ENCODE measurements at regions not wholly inside any gene's neighbourhood (a gene's known extent, or its start where the extent isn't known, plus 50 kb on each side); places are given as distances from the start of the nearest gene placed in this dataset.

DNA sequence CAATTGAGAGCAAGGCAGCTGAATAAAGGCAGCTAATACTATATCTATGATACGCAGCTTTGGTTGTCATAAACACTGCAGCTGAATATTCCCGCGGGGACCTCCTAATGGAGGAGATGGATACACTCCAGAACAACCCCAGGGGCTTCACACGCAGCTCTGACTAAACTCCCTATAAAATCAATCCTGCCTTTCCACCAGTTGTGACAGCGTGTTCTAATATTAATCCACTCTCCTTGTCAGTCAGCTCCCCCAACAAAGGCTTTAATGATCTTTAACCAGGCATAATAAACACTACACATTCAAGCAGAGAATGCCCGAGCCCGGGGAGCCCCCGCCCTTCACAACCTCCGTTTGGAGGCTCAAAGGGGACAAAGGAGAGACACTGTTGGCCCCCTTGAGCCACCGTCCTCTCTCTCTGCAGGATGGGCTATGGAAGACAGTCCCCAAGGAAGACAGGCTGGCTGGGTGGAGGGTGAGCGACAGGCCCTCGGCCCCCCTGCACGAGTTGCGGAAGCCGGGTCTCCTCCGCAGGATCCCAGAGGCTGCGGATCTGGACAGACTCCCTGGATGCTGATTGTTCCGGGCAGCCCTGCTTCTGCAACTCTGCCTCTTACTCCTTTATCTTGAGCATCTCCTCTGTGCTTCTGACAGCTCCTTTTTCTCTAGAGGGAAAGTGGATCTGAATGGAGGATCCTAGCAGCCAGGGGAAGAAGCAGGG is 565.2 kb downstream of the BUD13 start:
- TF ChIP-seq, protein P1, sequence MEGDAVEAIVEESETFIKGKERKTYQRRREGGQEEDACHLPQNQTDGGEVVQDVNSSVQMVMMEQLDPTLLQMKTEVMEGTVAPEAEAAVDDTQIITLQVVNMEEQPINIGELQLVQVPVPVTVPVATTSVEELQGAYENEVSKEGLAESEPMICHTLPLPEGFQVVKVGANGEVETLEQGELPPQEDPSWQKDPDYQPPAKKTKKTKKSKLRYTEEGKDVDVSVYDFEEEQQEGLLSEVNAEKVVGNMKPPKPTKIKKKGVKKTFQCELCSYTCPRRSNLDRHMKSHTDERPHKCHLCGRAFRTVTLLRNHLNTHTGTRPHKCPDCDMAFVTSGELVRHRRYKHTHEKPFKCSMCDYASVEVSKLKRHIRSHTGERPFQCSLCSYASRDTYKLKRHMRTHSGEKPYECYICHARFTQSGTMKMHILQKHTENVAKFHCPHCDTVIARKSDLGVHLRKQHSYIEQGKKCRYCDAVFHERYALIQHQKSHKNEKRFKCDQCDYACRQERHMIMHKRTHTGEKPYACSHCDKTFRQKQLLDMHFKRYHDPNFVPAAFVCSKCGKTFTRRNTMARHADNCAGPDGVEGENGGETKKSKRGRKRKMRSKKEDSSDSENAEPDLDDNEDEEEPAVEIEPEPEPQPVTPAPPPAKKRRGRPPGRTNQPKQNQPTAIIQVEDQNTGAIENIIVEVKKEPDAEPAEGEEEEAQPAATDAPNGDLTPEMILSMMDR (IDR thresholded peaks at IDR 0.05), result no peak
- no peak for TF ChIP-seq POLR2A (IDR thresholded peaks at IDR 0.05)
